HUES6 (cell line): ENCODE measurements at regions not wholly inside any gene's neighbourhood (a gene's known extent, or its start where the extent isn't known, plus 50 kb on each side); places are given as distances from the start of the nearest gene placed in this dataset.

Experiments
- H3K27ac ChIP-seq: 2 replicates; pipeline ENCODE4 v1.7.0; 2013; ENCODE audit warnings: low read depth, mild to moderate bottlenecking, low read length, inconsistent platforms
- H3K27me3 ChIP-seq: 2 replicates; pipeline ENCODE4 v1.6.1; 2013; ENCODE audit warnings: low read length; ENCODE audit not compliant: control insufficient read depth, insufficient read depth
- H3K36me3 ChIP-seq: 2 replicates; pipeline ENCODE4 v1.6.1; 2013; ENCODE audit warnings: low read length; ENCODE audit not compliant: control insufficient read depth, insufficient read depth
- H3K4me1 ChIP-seq: 2 replicates; pipeline ENCODE4 v1.6.1; 2013; ENCODE audit warnings: low read length; ENCODE audit not compliant: control insufficient read depth, insufficient read depth
- H3K4me3 ChIP-seq: 2 replicates; pipeline ENCODE4 v1.5.1; 2013; ENCODE audit warnings: low read depth, low read length
- H3K9ac ChIP-seq: one replicate; pipeline ENCODE4 v1.6.1; 2013; ENCODE audit warnings: mild to moderate bottlenecking, low read length
- H3K9me3 ChIP-seq: 2 replicates; pipeline ENCODE4 v1.6.1; 2013; ENCODE audit warnings: low read depth, low read length; ENCODE audit not compliant: control insufficient read depth, insufficient read depth

- Histone ChIP-seq H3K36me3 (peaks cover 6% of the 10 kb centered on the region; the same call in 1 of the 2 replicates), H3K4me1 (no peaks in the 10 kb centered on the region), H3K27ac (no peak overlapping the region), H3K9ac (no peak overlapping the region), H3K27me3 (no peaks in the 10 kb centered on the region; the same call in 1 of the 2 replicates), H3K9me3 (no peaks in the 10 kb centered on the region), H3K4me3 (no peak overlapping the region)
Observed at GRCh38 chr14:101002738-101003137, 99.2 kb upstream of the RTL1 start.

- H3K27ac ChIP-seq: no peak overlapping the region
- no peak overlapping the region for H3K4me3 ChIP-seq
- no peaks in the 10 kb centered on the region for H3K4me1 ChIP-seq
- peaks cover 6% of the 10 kb centered on the region; the same call in 1 of the 2 replicates for H3K36me3 ChIP-seq
- no peak overlapping the region for H3K9ac ChIP-seq
- H3K27me3 ChIP-seq: no peaks in the 10 kb centered on the region; the same call in 1 of the 2 replicates
- no peaks in the 10 kb centered on the region for H3K9me3 ChIP-seq
Observed at GRCh38 chr14:101004176-101004575, 100.7 kb upstream of the RTL1 start.

GRCh38 chr14:101004954-101005353 is 101.4 kb upstream of the RTL1 start:
- H3K4me1 ChIP-seq: no peaks in the 10 kb centered on the region
- H3K9me3 ChIP-seq: no peaks in the 10 kb centered on the region
- H3K27ac ChIP-seq: no peak overlapping the region
- H3K9ac ChIP-seq: no peak overlapping the region
- H3K27me3 ChIP-seq: no peaks in the 10 kb centered on the region; the same call in 1 of the 2 replicates
- no peak overlapping the region for H3K4me3 ChIP-seq
- H3K36me3 ChIP-seq: peaks cover 7% of the 10 kb centered on the region; the same call in 1 of the 2 replicates

- Histone ChIP-seq H3K9me3 (no peaks in the 10 kb centered on the region), H3K27me3 (no peaks in the 10 kb centered on the region; the same call in 1 of the 2 replicates), H3K4me1 (no peaks in the 10 kb centered on the region), H3K36me3 (peaks cover 11% of the 10 kb centered on the region; the same call in 1 of the 2 replicates), H3K4me3 (no peak overlapping the region), H3K27ac (no peak overlapping the region), H3K9ac (no peak overlapping the region)
Observed at GRCh38 chr14:101005447-101005846, 101.9 kb upstream of the RTL1 start.

GRCh38 chr14:101006008-101006407 is 102.5 kb upstream of the RTL1 start:
- H3K27me3 ChIP-seq: no peaks in the 10 kb centered on the region; the same call in 1 of the 2 replicates
- H3K27ac ChIP-seq: no peak overlapping the region
- H3K4me3 ChIP-seq: no peak overlapping the region
- H3K9ac ChIP-seq: no peak overlapping the region
- H3K4me1 ChIP-seq: no peaks in the 10 kb centered on the region
- peaks cover 11% of the 10 kb centered on the region; the same call in 1 of the 2 replicates for H3K36me3 ChIP-seq
- no peaks in the 10 kb centered on the region for H3K9me3 ChIP-seq

GRCh38 chr14:101007004-101007614 is 103.6 kb upstream of the RTL1 start:
- no peak overlapping the region for H3K27ac ChIP-seq
- no peaks in the 10 kb centered on the region for H3K9me3 ChIP-seq
- H3K4me3 ChIP-seq: no peak overlapping the region
- H3K4me1 ChIP-seq: no peaks in the 10 kb centered on the region
- H3K27me3 ChIP-seq: no peaks in the 10 kb centered on the region; the same call in 1 of the 2 replicates
- H3K36me3 ChIP-seq: peaks cover 11% of the 10 kb centered on the region; the same call in 1 of the 2 replicates
- H3K9ac ChIP-seq: no peak overlapping the region

GRCh38 chr14:101007765-101008164 is 104.2 kb upstream of the RTL1 start:
- Histone ChIP-seq H3K27me3 (no peaks in the 10 kb centered on the region; the same call in 1 of the 2 replicates), H3K27ac (no peak overlapping the region), H3K9me3 (no peaks in the 10 kb centered on the region), H3K4me3 (no peak overlapping the region), H3K36me3 (peaks cover 7% of the 10 kb centered on the region; the same call in 1 of the 2 replicates), H3K9ac (no peak overlapping the region), H3K4me1 (no peaks in the 10 kb centered on the region)

GRCh38 chr14:101008196-101008595 is 104.7 kb upstream of the RTL1 start:
- no peak overlapping the region for H3K9ac ChIP-seq
- no peaks in the 10 kb centered on the region; the same call in 1 of the 2 replicates for H3K27me3 ChIP-seq
- H3K4me1 ChIP-seq: no peaks in the 10 kb centered on the region
- H3K9me3 ChIP-seq: no peaks in the 10 kb centered on the region
- H3K27ac ChIP-seq: no peak overlapping the region
- peaks cover 7% of the 10 kb centered on the region; the same call in 1 of the 2 replicates for H3K36me3 ChIP-seq
- no peak overlapping the region for H3K4me3 ChIP-seq

GRCh38 chr14:101008631-101009336 is 105.3 kb upstream of the RTL1 start:
- no peaks in the 10 kb centered on the region for H3K27me3 ChIP-seq
- no peak overlapping the region for H3K27ac ChIP-seq
- H3K9me3 ChIP-seq: no peaks in the 10 kb centered on the region
- H3K9ac ChIP-seq: no peak overlapping the region
- H3K4me1 ChIP-seq: no peaks in the 10 kb centered on the region
- H3K4me3 ChIP-seq: no peak overlapping the region
- peaks cover 7% of the 10 kb centered on the region; the same call in 1 of the 2 replicates for H3K36me3 ChIP-seq

- Histone ChIP-seq H3K9ac (no peak overlapping the region), H3K27me3 (no peaks in the 10 kb centered on the region), H3K4me1 (no peaks in the 10 kb centered on the region), H3K4me3 (no peak overlapping the region), H3K9me3 (no peaks in the 10 kb centered on the region), H3K36me3 (peaks cover 6% of the 10 kb centered on the region; the same call in 1 of the 2 replicates), H3K27ac (no peak overlapping the region)
Observed at GRCh38 chr14:101009531-101009930, 106.0 kb upstream of the RTL1 start.

- H3K27me3 ChIP-seq: no peaks in the 10 kb centered on the region
- no peak overlapping the region for H3K27ac ChIP-seq
Observed at GRCh38 chr14:101010293-101010692, 106.8 kb upstream of the RTL1 start.

More at GRCh38 chr14:101010293-101010692, 106.8 kb upstream of the RTL1 start:
- Histone ChIP-seq H3K4me3 (no peak overlapping the region), H3K4me1 (no peaks in the 10 kb centered on the region), H3K36me3 (peaks cover 5% of the 10 kb centered on the region; the same call in 1 of the 2 replicates), H3K9me3 (no peaks in the 10 kb centered on the region), H3K9ac (no peak overlapping the region)
